ENCODE measurements at regions not wholly inside any gene's neighbourhood (a gene's known extent, or its start where the extent isn't known, plus 50 kb on each side); places are given as distances from the start of the nearest gene placed in this dataset.
A peak's percentile ranks its signal among the peaks of the same experiment; 100 is the strongest.

GRCh38 chr4:53821179-53821851 is 230.0 kb upstream of the LNX1 start:
- DNase-seq (ENCODE audit: low spot score in 2 of 2), result no peak
- H3K9me3 ChIP-seq, result no peaks in the 10 kb centered on the region
- no peak overlapping the region for H3K27ac ChIP-seq
- no peaks in the 10 kb centered on the region for H3K36me3 ChIP-seq
- intact Hi-C loops (cut with DNase I; ENCODE audit: low total_unique reads), result no loop called here
- H3K4me1 ChIP-seq, result no peaks in the 10 kb centered on the region
- no peak overlapping the region for H3K4me3 ChIP-seq
- H3K27me3 ChIP-seq, result no peaks in the 10 kb centered on the region
- TF ChIP-seq CTCF (IDR thresholded peaks at IDR 0.05) (no peak), POLR2A (IDR thresholded peaks at IDR 0.05) (no peak), POLR2AphosphoS5 (IDR thresholded peaks at IDR 0.05) (no peak)

- no peak for DNase-seq (ENCODE audit: low spot score in 2 of 2)
- TF ChIP-seq CTCF (IDR thresholded peaks at IDR 0.05) (no peak), POLR2AphosphoS5 (IDR thresholded peaks at IDR 0.05) (no peak), POLR2A (IDR thresholded peaks at IDR 0.05) (no peak)
- Histone ChIP-seq H3K4me1 (no peaks in the 10 kb centered on the region), H3K27ac (peak overlapping the region in 1 of 2 donors; percentile 9), H3K9me3 (no peaks in the 10 kb centered on the region), H3K36me3 (no peaks in the 10 kb centered on the region), H3K4me3 (no peak overlapping the region), H3K27me3 (no peaks in the 10 kb centered on the region)
- intact Hi-C loops (cut with DNase I; ENCODE audit: low total_unique reads), result no loop called here
Measured at GRCh38 chr4:53818104-53818503, 226.8 kb upstream of the LNX1 start.

GRCh38 chr4:53816561-53816960 is 225.3 kb upstream of the LNX1 start:
- H3K36me3 ChIP-seq, result no peaks in the 10 kb centered on the region
- H3K4me1 ChIP-seq, result no peaks in the 10 kb centered on the region
- no peaks in the 10 kb centered on the region for H3K27me3 ChIP-seq
- TF ChIP-seq CTCF (IDR thresholded peaks at IDR 0.05) (no peak), POLR2A (IDR thresholded peaks at IDR 0.05) (no peak), POLR2AphosphoS5 (IDR thresholded peaks at IDR 0.05) (no peak)
- H3K27ac ChIP-seq, result peak overlapping the region in 1 of 2 donors; percentile 12
- intact Hi-C loops (cut with DNase I; ENCODE audit: low total_unique reads), result no loop called here
- no peaks in the 10 kb centered on the region for H3K9me3 ChIP-seq
- H3K4me3 ChIP-seq, result no peak overlapping the region
- no peak for DNase-seq (ENCODE audit: low spot score in 2 of 2)

- H3K9me3 ChIP-seq, result no peaks in the 10 kb centered on the region
- no peaks in the 10 kb centered on the region for H3K36me3 ChIP-seq
- no peaks in the 10 kb centered on the region for H3K27me3 ChIP-seq
- H3K4me3 ChIP-seq, result no peak overlapping the region
- intact Hi-C loops (cut with DNase I; ENCODE audit: low total_unique reads), result no loop called here
- no peak for DNase-seq (ENCODE audit: low spot score in 2 of 2)
- H3K4me1 ChIP-seq, result no peaks in the 10 kb centered on the region
- no peak for TF ChIP-seq POLR2AphosphoS5 (IDR thresholded peaks at IDR 0.05)
- no peak for TF ChIP-seq POLR2A (IDR thresholded peaks at IDR 0.05)
- no peak for TF ChIP-seq CTCF (IDR thresholded peaks at IDR 0.05)
- H3K27ac ChIP-seq, result no peak overlapping the region
Measured at GRCh38 chr4:53815281-53815680, 224.0 kb upstream of the LNX1 start.

GRCh38 chr4:53813998-53814397 is 222.7 kb upstream of the LNX1 start:
- Histone ChIP-seq H3K36me3 (no peaks in the 10 kb centered on the region), H3K27ac (no peak overlapping the region), H3K4me3 (no peak overlapping the region), H3K9me3 (no peaks in the 10 kb centered on the region), H3K27me3 (no peaks in the 10 kb centered on the region), H3K4me1 (no peaks in the 10 kb centered on the region)
- intact Hi-C loops (cut with DNase I; ENCODE audit: low total_unique reads), result no loop called here
- TF ChIP-seq CTCF (IDR thresholded peaks at IDR 0.05), result no peak
- TF ChIP-seq POLR2A (IDR thresholded peaks at IDR 0.05), result no peak
- DNase-seq (ENCODE audit: low spot score in 2 of 2), result no peak
